Fibroblast of skin of scalp (primary cell): ENCODE measurements at regions not wholly inside any gene's neighbourhood (a gene's known extent, or its start where the extent isn't known, plus 50 kb on each side); places are given as distances from the start of the nearest gene placed in this dataset.
A peak's percentile ranks its signal among the peaks of the same experiment; 100 is the strongest.

Source experiments
- DNase-seq: peaks from one replicate; pipeline ENCODE4 v3.0.0-alpha.2; 2013

GRCh38 chr3:117261983-117262421 lies 552.4 kb downstream of the TUSC7 start:
- DNase-seq: no peak

- no peak for DNase-seq
Measured at GRCh38 chr3:117263270-117263669, 553.7 kb downstream of the TUSC7 start.

GRCh38 chr3:117263745-117264144 lies 554.2 kb downstream of the TUSC7 start:
- DNase-seq: no peak

DNA sequence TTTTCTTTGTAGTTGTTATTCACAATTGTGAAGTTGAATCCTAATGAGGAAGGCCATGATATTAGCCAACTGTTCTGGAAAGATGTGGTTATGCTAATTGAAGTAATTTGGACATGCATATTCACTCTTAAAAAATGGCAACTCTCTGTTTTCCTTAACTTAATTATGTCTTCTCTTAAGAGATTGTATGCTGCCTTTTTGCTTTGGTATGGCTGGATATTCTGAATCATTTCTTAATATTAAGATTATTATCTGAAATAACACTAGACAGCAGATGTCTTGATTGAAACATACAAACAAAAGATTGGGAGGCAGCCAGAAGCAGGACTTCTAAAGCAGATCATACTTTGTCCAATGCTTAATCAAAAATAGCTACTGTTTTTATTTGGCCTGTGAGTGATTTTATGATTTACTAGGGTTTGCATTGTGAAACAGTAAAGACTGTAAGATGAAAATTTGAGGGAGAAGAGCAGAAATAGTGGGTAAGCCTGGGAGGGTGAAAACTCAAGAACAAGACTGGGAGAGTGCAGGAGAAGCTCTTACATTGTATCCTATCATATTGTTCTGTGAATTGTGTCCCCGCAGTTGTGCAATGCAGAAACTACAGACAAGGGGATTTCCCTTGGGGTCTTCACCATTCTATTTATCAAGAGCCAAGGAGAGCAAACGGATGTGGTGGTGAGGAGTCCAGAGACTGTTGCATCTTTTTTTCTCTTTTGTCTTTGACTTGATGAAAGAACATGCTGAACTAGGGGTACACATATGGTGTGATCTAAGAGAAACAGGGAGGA lies 554.8 kb downstream of the TUSC7 start:
- no peak for DNase-seq

DNA sequence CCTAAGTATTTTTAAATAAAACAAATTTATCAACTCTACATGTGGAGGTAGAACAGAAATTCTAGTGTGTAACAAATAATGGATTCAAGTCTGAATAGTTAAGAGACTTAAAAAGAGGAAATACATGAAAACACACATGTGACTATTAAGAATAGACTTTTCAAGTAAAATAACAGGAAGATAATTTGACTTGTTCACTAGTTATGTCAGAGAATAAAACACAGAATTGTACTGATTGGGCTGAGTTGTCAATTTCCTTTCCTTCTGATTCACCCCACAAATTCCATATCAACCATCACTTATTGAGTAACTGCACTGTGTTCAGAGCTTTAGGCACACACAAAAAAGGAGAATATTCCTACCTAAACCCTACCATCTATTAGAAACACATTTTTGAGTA lies 557.2 kb downstream of the TUSC7 start:
- DNase-seq: no peak

GRCh38 chr3:117268318-117268717 lies 558.7 kb downstream of the TUSC7 start:
- no peak for DNase-seq

DNA sequence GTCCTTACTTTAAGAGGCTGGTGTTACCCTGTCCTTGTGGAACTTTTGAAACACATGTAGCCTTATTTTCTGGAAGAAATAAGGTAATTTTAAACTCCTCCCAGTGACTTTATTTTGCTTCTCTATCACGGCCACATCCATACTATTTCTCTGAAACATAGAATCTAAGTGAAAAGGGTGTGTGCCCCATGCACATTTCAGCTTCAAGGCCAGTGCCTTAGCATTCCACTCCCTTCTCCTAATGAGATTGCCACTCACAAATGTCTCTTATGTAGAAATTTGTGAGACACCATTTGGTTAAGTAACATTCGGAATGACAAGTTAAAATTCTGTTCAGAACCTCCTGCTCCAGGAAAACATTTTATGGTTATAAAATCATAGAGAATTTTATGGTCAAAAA lies 562.7 kb downstream of the TUSC7 start:
- DNase-seq: peak; percentile 9

DNA sequence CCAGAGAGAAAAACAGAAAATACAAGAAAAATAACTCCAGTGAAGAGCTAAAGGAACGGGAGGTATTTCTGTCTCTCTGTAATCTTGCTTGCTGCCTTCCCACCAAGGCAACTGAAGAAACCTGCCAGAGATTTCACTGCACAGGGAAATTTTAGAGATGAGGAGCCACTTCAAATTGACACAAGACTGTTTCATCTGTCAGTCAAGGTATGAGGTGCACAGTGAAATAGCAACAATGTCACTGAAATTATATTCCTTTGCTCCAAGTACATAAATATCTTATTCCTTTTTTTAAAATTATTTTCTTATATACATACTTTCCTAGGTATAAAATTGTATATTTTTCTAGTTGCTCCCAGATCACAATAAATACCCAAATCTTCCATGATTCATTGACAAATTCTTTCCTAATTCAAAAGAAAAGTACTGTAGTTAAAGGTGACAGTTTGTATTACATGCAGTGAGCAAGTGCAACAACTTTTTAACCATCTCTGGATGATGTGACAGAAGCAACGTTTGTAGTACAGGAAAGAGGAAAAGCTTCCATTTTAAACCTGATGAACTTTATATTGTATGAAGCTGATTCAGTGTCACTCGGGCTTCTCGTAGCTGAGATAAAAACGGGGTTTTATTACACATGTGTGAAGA lies 563.4 kb downstream of the TUSC7 start:
- DNase-seq: no peak

DNA sequence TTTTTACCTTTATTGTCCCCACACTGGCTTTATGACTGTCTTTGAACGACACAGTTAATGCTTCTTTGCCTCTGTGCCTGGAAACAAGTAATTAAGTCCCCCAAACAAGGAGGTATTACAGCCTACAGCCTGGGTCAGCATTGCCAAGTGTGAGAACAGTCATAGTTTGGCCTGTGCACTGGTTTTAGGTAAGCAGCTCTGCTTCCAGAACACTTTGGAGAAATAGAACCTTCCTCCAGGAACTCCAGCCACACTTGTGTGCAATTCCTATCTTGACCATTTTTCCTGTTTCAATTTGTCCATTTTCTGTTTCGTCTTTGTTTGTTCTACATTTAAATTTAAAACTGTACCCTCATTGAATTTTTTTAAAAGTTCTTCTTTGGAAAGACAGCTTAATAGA lies 568.2 kb downstream of the TUSC7 start:
- DNase-seq: no peak

GRCh38 chr3:117278424-117279190 lies 569.0 kb downstream of the TUSC7 start:
- DNase-seq: peak; percentile 18

DNA sequence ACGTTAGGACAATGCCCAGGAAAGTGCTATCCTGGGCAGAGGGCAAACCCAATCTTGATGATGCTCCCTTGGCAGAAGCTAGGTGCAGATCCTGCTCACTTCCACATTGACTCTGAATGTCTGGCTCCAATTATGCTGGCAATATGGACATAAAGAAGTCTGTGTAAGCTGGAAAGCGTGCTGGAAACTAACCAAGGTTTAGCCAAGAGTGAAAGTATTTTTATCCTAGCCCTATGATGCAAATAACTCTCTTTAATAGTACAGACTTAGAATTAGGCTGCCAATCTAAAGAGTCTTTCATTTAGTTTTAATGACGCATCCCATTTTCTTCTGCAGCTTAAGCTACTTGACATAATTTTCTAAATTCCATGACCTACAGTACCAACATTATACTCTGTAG lies 571.8 kb downstream of the TUSC7 start:
- DNase-seq: peak; percentile 44

DNA sequence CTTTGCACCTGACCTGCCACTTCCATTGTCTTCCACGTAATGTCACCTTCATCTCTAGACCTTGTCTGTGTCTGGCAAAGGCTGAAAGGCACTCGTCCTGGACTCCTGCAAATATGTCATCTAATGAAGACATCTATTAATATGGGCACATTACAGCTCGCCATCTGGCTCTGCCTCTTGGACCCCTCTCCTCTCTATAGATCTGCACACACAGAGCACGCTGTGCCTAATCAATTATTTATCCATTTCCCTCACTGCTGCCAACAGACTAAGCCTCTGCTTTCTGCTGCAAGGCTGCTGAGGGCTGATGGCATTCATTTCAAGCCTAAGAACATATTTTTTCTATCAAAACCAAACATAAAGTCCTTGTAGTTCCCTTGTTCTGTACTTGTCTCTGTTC lies 573.0 kb downstream of the TUSC7 start:
- no peak for DNase-seq

- DNase-seq: no peak
Measured at GRCh38 chr3:117285737-117286136, 576.2 kb downstream of the TUSC7 start.

DNA sequence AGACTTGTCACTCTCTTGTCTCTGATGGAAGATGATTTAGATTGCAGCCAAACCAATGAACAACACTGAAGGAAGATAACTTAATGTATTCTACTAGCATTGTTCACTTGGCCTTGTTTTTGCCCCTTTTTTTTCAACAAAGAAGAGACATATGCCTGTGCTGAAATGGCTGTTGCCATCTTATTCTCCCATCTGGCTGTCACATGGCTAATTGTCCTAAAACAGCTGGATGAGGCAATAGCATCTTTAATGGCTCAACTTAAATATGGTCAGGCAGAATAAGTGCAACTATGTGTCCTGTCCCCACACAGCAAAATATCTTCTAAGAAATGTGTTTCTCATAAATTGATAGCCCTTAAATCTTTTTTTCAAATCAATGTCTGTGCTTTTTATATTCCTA lies 576.9 kb downstream of the TUSC7 start:
- no peak for DNase-seq

DNA sequence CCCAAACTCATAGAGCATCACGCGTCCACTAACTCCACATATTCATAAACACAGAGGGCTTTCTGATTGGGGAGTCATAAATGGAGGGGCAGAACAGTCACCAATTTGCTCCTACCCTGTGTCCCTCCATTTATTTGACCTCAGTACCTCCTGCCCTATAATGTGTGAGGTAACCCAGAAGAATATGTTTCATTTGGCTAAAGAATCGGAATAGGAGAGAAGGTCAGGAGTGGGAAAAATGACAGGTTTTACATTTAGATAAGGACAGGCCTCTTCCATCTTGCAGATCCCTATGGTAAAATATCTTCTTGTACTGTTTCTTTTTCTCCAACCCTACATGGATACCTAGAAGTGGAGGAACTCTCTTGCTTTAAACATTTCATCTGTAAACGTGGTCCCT lies 578.0 kb downstream of the TUSC7 start:
- no peak for DNase-seq

GRCh38 chr3:117291476-117291875 lies 581.9 kb downstream of the TUSC7 start:
- no peak for DNase-seq

- DNase-seq: no peak
Measured at GRCh38 chr3:117297065-117297464, 587.5 kb downstream of the TUSC7 start.

DNA sequence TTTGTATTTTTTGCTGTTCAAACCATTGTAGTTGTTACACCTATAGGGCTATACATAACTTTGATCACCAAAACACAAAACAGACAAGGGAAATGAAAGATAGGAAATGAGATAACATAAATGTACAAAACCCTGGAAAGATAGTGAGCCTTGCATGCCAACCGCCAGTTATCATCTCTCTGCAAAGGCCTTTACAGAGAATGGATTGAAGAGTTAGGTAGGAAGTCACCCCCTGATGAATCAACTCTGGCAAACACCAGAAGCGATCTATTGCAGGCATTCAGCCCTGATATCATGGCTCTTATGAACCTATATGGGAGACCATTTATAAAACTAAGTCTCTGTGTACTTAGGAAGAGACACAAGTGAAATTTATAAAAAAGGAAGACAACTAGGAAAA lies 588.0 kb downstream of the TUSC7 start:
- DNase-seq: no peak

GRCh38 chr3:117298273-117298672 lies 588.7 kb downstream of the TUSC7 start:
- DNase-seq: no peak

GRCh38 chr3:117302428-117302827 lies 592.8 kb downstream of the TUSC7 start:
- no peak for DNase-seq

DNA sequence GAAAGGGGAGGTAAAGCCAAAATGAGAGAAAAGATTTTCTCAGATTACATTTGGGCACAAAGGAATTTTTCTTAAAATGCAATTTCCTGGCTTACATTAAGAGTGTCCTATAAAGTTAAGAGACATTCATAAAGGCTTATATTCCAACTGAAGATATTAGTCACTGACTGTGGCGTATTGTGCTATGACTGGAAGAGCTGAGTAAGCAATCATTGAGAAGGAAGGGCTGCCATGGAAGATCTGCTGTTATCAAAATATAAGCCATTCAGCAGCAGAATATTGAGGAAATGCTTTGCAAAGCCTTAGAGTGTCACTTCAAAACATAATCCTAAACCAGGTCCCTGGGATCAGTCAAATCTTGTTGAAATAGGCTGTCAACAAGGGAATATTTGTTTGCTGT lies 593.9 kb downstream of the TUSC7 start:
- no peak for DNase-seq

DNA sequence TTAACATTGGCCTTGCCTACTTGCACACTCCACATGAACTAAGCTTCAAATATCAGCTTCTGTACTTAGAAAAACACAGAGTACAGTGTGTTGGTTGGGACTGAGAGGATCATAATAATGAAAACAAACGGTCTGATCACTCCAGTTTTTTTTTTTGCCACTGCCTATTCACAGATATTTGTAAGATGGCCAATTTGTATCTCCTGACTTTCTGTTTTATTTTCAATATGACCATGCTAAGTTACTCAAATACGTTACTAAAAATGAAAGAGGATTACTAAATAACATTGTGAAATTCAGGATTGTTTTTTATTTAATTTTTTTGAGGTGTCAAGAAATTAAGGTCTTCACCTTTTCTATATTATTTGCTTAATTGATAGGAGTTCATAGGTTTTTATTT lies 595.1 kb downstream of the TUSC7 start:
- no peak for DNase-seq

DNA sequence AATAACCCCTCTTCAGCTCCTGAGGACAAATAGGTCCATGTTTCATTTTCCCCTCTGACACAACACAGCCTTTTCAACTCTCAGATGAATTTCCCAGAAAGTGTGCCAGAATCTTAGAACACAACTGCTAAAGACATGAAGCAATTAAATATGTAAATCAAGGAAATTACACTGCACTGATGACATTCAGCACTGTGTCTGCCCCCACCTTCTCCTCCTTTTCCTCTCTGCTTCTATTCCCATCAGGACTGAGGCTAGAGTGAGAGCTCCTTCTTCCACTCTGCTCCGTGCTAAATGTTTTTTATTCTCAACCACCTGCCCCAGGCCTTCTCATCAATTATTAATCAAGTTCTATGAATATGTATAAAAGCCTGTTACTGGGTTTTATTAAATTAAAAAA lies 596.1 kb downstream of the TUSC7 start:
- no peak for DNase-seq

- no peak for DNase-seq
Measured at GRCh38 chr3:117306299-117306698, 596.7 kb downstream of the TUSC7 start.
